NT2/D1 (cell line): ENCODE measurements at regions not wholly inside any gene's neighbourhood (a gene's known extent, or its start where the extent isn't known, plus 50 kb on each side); places are given as distances from the start of the nearest gene placed in this dataset.

Experiments
- DNase-seq: peaks from one replicate; pipeline ENCODE4 v3.0.0-alpha.2; 2011; ENCODE audit warnings: low read depth, low spot score
- H3K27me3 ChIP-seq: 2 replicates; pipeline ENCODE4 v1.6.0; 2011; ENCODE audit warnings: mild to moderate bottlenecking; ENCODE audit not compliant: insufficient read length, insufficient read depth
- H3K36me3 ChIP-seq: 2 replicates; pipeline ENCODE4 v1.6.1; 2011; ENCODE audit warnings: mild to moderate bottlenecking, low read length, mixed read lengths; ENCODE audit not compliant: insufficient read depth, insufficient read length
- H3K4me1 ChIP-seq: 2 replicates; pipeline ENCODE4 v1.5.1; 2011; ENCODE audit not compliant: insufficient read depth, insufficient read length
- H3K4me3 ChIP-seq: 2 replicates; pipeline ENCODE4 v1.5.1; 2011; ENCODE audit warnings: low read depth; ENCODE audit not compliant: insufficient read length
- H3K9ac ChIP-seq: 2 replicates; pipeline ENCODE4 v1.6.0; 2011; ENCODE audit warnings: low read depth; ENCODE audit not compliant: insufficient read length
- H3K9me3 ChIP-seq: 2 replicates; pipeline ENCODE4 v1.5.1; 2011; ENCODE audit warnings: mild to moderate bottlenecking, low read length; ENCODE audit not compliant: insufficient read depth
- SUZ12 ChIP-seq: IDR thresholded peaks from 2 replicates; pipeline ENCODE4 v1.6.1; 2011; ENCODE audit not compliant: insufficient read length, insufficient read depth; ENCODE audit errors: extremely low read depth
- YY1 ChIP-seq: IDR thresholded peaks from 2 replicates; pipeline ENCODE4 v1.6.1; 2011; ENCODE audit not compliant: insufficient read length, insufficient read depth
- ZNF274 ChIP-seq: IDR thresholded peaks from 2 replicates; pipeline ENCODE4 v1.6.1; 2011; ENCODE audit warnings: mild to moderate bottlenecking, low read depth, low read length

DNA sequence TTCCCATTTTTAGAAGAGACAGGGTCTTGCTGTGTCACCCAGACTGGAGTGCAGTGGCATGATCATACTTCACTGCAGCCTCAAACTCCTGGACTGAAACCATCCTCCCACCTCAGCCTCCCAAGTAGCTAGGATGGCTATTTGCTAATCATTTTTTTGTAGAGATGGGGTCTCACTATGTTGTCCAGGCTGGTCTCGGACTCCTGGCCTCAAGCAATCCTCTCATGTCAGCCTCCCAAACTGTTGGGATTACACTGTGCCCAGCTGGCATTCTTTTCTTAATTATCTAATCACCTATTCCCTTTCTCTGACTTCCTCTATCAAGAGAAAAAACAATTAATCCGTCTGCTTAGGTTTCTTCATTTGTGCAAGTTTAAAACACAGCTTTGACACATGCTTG lies 172.5 kb upstream of the TRIM24 start:
- Histone ChIP-seq H3K27me3 (no peaks in the 10 kb centered on the region), H3K4me1 (no peaks in the 10 kb centered on the region), H3K9me3 (peaks cover 30% of the 10 kb centered on the region; the same call in 1 of the 2 replicates), H3K36me3 (no peaks in the 10 kb centered on the region), H3K9ac (no peak overlapping the region), H3K4me3 (no peak overlapping the region)
- DNase-seq, result no peak
- no peak for TF ChIP-seq YY1

DNA sequence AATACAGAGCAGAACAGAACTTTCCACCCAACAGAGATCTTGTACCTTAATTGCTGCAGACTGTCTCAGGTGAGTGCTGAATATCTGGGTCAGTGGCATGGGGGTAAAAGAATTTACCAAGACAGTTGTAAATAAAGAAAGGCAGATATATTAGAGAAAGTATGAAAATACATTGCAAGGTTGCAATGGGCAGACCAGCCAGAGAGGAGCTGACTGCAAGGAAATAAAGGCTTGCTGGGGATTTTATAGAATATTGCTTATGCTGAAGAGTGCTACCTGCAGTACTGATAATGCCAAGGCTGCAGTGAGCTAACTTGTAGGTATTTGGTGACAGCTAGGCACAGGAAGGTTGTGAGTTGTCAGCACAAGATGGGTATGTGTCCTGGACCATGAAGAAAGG lies 171.0 kb upstream of the TRIM24 start:
- TF ChIP-seq ZNF274, result no peak
- TF ChIP-seq SUZ12, result no peak
- no peak for TF ChIP-seq YY1
- no peaks in the 10 kb centered on the region for H3K36me3 ChIP-seq
- no peak overlapping the region for H3K4me3 ChIP-seq
- H3K27me3 ChIP-seq, result no peaks in the 10 kb centered on the region
- H3K9ac ChIP-seq, result no peak overlapping the region
- H3K9me3 ChIP-seq, result peaks cover 30% of the 10 kb centered on the region; the same call in 1 of the 2 replicates
- H3K4me1 ChIP-seq, result no peaks in the 10 kb centered on the region
- no peak for DNase-seq

DNA sequence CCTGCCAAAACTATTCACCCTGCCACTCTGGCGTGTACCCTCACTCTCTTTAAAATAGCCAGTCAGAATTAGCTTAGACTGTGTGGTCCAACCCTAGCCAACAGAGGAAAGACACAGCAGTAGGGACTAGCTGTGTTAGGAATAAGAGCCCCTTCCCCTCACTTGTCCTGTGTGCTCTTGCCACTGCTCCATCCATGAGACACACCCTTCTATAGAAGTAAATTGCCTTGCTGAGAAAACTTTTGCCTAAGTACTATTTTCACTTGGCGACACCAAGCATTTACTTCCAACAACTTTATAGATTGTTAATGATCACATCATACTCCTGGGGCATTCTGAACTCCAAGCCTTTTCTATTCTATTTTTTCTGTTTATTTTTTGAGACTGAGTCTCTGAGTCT lies 170.2 kb upstream of the TRIM24 start:
- TF ChIP-seq SUZ12 (no peak), YY1 (no peak), ZNF274 (no peak)
- Histone ChIP-seq H3K27me3 (no peaks in the 10 kb centered on the region), H3K36me3 (no peaks in the 10 kb centered on the region), H3K4me3 (no peak overlapping the region), H3K4me1 (no peaks in the 10 kb centered on the region), H3K9ac (no peak overlapping the region), H3K9me3 (peaks cover 30% of the 10 kb centered on the region; the same call in 1 of the 2 replicates)
- no peak for DNase-seq

DNA sequence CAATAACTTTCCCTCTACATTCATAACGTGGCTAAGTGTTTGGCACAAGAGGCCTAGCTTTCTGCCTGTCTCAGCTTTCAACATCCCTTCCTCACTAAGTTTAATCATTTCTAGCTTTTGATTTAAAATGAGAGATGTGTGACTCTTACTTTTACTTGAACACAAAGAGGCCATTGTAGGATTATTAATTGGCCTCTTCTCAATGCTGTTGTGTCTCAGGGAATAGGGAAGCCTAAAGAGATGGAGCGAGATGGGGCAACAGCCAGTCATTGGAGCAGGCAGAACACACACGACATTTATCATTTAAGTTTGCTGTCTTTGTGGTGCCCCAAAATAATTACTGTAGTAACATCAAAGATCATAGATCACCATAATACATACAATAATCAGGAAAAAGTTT lies 167.1 kb upstream of the TRIM24 start:
- Histone ChIP-seq H3K9ac (no peak overlapping the region), H3K4me1 (no peaks in the 10 kb centered on the region), H3K4me3 (no peak overlapping the region), H3K9me3 (peaks cover 30% of the 10 kb centered on the region; the same call in 1 of the 2 replicates), H3K27me3 (no peaks in the 10 kb centered on the region), H3K36me3 (no peaks in the 10 kb centered on the region)
- no peak for TF ChIP-seq YY1
- no peak for DNase-seq

DNA sequence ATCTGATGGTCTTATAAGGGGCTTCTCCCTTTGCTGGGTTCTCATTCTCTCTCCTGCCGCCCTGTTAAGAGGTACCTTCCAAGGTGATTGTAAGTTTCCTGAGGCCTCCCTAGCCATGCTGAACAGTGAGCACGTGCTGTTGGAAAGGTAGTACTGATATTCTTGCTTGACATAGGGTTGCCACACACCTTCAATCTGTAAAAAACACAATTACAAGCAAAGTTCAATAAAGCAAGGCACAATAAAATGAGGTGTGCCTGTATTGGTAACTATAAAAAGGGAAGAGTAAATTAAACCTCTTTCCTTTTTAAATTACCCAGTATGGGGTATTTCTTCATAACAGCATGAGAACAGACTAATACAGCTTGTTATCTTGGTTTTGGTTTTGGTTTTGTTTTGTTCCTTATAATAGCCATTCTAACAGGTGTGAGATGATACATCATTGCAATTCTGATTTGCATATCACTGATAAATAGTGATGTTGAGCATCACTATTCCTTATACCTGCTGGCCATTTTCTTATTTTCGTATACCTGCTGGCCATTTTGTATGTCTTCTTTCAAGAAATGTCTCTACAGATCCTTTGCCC lies 164.9 kb upstream of the TRIM24 start:
- Histone ChIP-seq H3K9me3 (peaks cover 11% of the 10 kb centered on the region; the same call in 1 of the 2 replicates), H3K4me1 (no peaks in the 10 kb centered on the region), H3K36me3 (no peaks in the 10 kb centered on the region), H3K4me3 (no peak overlapping the region), H3K27me3 (no peaks in the 10 kb centered on the region), H3K9ac (no peak overlapping the region)
- TF ChIP-seq YY1 (no peak), SUZ12 (no peak), ZNF274 (no peak)
- DNase-seq, result no peak

DNA sequence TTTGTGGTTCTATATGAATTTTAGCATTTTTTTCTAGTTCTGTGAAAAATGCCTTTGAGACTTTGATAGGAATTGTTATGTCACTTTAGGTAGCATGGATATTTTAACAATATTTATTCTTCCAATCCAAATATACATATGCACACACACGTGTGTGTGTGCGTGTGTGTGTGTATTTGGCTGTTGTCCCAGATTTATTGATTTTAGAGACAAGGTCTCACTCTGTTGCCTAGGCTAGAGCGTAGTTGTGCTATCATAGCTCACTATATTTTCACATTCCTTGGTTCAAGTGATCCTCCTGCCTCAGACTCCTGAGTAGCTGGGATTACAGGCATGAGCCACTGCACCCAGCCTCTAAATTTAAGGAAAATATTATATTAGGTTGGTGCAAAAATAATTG lies 162.5 kb upstream of the TRIM24 start:
- Histone ChIP-seq H3K4me1 (no peaks in the 10 kb centered on the region), H3K4me3 (no peak overlapping the region), H3K36me3 (no peaks in the 10 kb centered on the region), H3K9ac (no peak overlapping the region), H3K27me3 (no peaks in the 10 kb centered on the region), H3K9me3 (no peaks in the 10 kb centered on the region)
- TF ChIP-seq YY1, result no peak
- no peak for TF ChIP-seq SUZ12
- TF ChIP-seq ZNF274, result no peak
- no peak for DNase-seq

DNA sequence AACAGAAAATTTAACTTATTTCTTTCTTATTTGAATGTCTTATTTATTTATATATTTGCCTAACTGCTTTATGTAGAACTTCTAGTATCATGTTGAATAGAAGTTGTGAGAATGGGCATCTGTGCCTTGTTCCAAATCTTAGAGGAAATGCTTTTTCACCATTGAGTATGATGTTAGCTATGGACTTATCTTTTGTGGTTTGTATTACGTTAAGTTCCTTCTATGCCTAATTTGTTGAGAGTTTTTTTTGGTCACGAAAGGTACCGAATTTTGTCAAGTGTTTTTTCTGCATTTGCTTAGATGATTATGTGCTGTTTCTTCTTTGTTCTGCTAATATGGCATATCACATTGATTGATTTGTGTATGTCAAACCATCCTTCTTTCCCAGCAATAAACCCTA lies 161.0 kb upstream of the TRIM24 start:
- TF ChIP-seq YY1, result no peak
- no peak for TF ChIP-seq ZNF274
- no peak for TF ChIP-seq SUZ12

More for the DNA sequence above, 161.0 kb upstream of the TRIM24 start:
- H3K27me3 ChIP-seq, result no peaks in the 10 kb centered on the region
- no peak for DNase-seq
- no peak overlapping the region for H3K9ac ChIP-seq
- H3K36me3 ChIP-seq, result no peaks in the 10 kb centered on the region
- H3K4me3 ChIP-seq, result no peak overlapping the region
- no peaks in the 10 kb centered on the region for H3K9me3 ChIP-seq
- no peaks in the 10 kb centered on the region for H3K4me1 ChIP-seq
